Brain microvascular endothelial cell (primary cell): ENCODE measurements at regions not wholly inside any gene's neighbourhood (a gene's known extent, or its start where the extent isn't known, plus 50 kb on each side); places are given as distances from the start of the nearest gene placed in this dataset.
"Not testable (repeated sequence)": the region's sequence is repeated elsewhere in the genome, so short reads cannot be mapped to it uniquely, and the experiment has no call there.

Experiments
- DNase-seq: peaks from one replicate; pipeline ENCODE4 v3.0.0-alpha.2; 2020
- H3K27ac ChIP-seq: fragments of 250-450 bp; sonication (Bioruptor Pico); 2 replicates; pipeline ENCODE4 v1.5.1; 2020; ENCODE audit warnings: mild to moderate bottlenecking, moderate library complexity
- H3K27me3 ChIP-seq: fragments of 250-450 bp; sonication (Bioruptor Pico); replicated peaks from 2 replicates; pipeline ENCODE4 v1.5.1; 2020; ENCODE audit warnings: mild to moderate bottlenecking
- H3K36me3 ChIP-seq: fragments of 250-450 bp; sonication (Bioruptor Pico); replicated peaks from 2 replicates; pipeline ENCODE4 v1.5.1; 2020; ENCODE audit warnings: mild to moderate bottlenecking
- H3K4me3 ChIP-seq: 2 replicates; pipeline ENCODE4 v1.5.1; 2011; ENCODE audit warnings: low read depth, mild to moderate bottlenecking, control low read depth, low read length, moderate library complexity
- CTCF ChIP-seq: IDR thresholded peaks from 2 replicates; pipeline ENCODE4 v1.5.1; 2011; ENCODE audit warnings: low read depth, mild to moderate bottlenecking, moderate library complexity, low read length, control low read depth, inconsistent platforms; ENCODE audit errors: missing control alignments
- in situ Hi-C: cut with HindIII; loops from 2 replicates; pipeline ENCODE4 v1.10.0; 2017; ENCODE audit warnings: low sequenced_read_pairs, low pct_ligation_motif_present

- no peaks in the 10 kb centered on the region for H3K36me3 ChIP-seq
- no peak for DNase-seq
- H3K4me3 ChIP-seq = no peak overlapping the region
- in situ Hi-C loops = no loop called here
- H3K27me3 ChIP-seq = no peaks in the 10 kb centered on the region
- H3K27ac ChIP-seq = no peak overlapping the region
- no peak for TF ChIP-seq CTCF
Measured at GRCh38 chr5:92267830-92268229, 884.7 kb upstream of the ARRDC3 start.

GRCh38 chr5:92265804-92266203 is 882.7 kb upstream of the ARRDC3 start:
- Histone ChIP-seq H3K27me3 (no peaks in the 10 kb centered on the region), H3K36me3 (no peaks in the 10 kb centered on the region), H3K4me3 (no peak overlapping the region), H3K27ac (no peak overlapping the region)
- TF ChIP-seq CTCF = no peak
- in situ Hi-C loops = no loop called here
- no peak for DNase-seq

GRCh38 chr5:92255605-92256004 is 872.5 kb upstream of the ARRDC3 start:
- DNase-seq, H3K27me3 ChIP-seq, H3K36me3 ChIP-seq, in situ Hi-C loops, H3K4me3 ChIP-seq, H3K27ac ChIP-seq: not testable (repeated sequence)

- Histone ChIP-seq H3K27ac (no peak overlapping the region), H3K27me3 (no peaks in the 10 kb centered on the region), H3K36me3 (no peaks in the 10 kb centered on the region), H3K4me3 (no peak overlapping the region)
- in situ Hi-C loops = no loop called here
- DNase-seq = no peak
- no peak for TF ChIP-seq CTCF
Measured at GRCh38 chr5:92248518-92248917, 865.4 kb upstream of the ARRDC3 start.

GRCh38 chr5:92242170-92242569 is 859.1 kb upstream of the ARRDC3 start:
- in situ Hi-C loops = no loop called here
- DNase-seq = no peak
- no peaks in the 10 kb centered on the region for H3K27me3 ChIP-seq
- H3K36me3 ChIP-seq = no peaks in the 10 kb centered on the region
- TF ChIP-seq CTCF = no peak
- H3K4me3 ChIP-seq = no peak overlapping the region
- H3K27ac ChIP-seq = no peak overlapping the region

GRCh38 chr5:92237896-92238295 is 854.8 kb upstream of the ARRDC3 start:
- Histone ChIP-seq H3K36me3 (no peaks in the 10 kb centered on the region), H3K27ac (no peak overlapping the region), H3K27me3 (no peaks in the 10 kb centered on the region), H3K4me3 (no peak overlapping the region)
- no peak for DNase-seq
- no peak for TF ChIP-seq CTCF
- in situ Hi-C loops = no loop called here
